ENCODE measurements at regions not wholly inside any gene's neighbourhood (a gene's known extent, or its start where the extent isn't known, plus 50 kb on each side); places are given as distances from the start of the nearest gene placed in this dataset.

DNA sequence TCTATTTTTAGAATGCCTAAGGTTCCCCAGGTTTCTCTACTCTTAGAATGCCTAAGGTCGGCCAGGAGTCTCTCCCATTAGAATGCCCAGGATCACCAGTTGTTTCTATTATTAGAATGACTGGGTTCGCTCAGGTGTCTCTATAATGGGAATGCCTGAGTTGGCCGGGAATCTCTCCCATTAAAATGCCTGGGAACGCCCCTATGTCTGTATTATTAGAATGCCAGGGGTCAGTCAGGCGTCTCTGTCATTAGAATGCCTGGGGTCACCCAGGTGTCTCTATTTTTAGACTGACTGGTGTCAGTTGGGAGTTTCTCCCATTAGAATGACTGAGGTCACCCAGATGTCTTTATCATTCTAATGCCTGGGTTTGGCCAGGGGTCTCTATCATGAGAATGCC is 2252.5 kb downstream of the TP53TG3F start:
- no peak for TF ChIP-seq POLR2A (IDR thresholded peaks at IDR 0.05)
- TF ChIP-seq, protein P1, sequence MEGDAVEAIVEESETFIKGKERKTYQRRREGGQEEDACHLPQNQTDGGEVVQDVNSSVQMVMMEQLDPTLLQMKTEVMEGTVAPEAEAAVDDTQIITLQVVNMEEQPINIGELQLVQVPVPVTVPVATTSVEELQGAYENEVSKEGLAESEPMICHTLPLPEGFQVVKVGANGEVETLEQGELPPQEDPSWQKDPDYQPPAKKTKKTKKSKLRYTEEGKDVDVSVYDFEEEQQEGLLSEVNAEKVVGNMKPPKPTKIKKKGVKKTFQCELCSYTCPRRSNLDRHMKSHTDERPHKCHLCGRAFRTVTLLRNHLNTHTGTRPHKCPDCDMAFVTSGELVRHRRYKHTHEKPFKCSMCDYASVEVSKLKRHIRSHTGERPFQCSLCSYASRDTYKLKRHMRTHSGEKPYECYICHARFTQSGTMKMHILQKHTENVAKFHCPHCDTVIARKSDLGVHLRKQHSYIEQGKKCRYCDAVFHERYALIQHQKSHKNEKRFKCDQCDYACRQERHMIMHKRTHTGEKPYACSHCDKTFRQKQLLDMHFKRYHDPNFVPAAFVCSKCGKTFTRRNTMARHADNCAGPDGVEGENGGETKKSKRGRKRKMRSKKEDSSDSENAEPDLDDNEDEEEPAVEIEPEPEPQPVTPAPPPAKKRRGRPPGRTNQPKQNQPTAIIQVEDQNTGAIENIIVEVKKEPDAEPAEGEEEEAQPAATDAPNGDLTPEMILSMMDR (IDR thresholded peaks at IDR 0.05), result no peak

Measured in right lobe of liver (tissue), 4 donors.